Endodermal cell (in vitro differentiated cells): ENCODE measurements at regions not wholly inside any gene's neighbourhood (a gene's known extent, or its start where the extent isn't known, plus 50 kb on each side); places are given as distances from the start of the nearest gene placed in this dataset.

Source experiments
- DNase-seq: peaks from one replicate; pipeline ENCODE4 v3.0.0-alpha.2; 2017
- H3K27ac ChIP-seq: 2 replicates; pipeline ENCODE4 v1.5.1; 2013; ENCODE audit warnings: mild to moderate bottlenecking, low read depth, low read length, moderate library complexity
- H3K27me3 ChIP-seq: 2 replicates; pipeline ENCODE4 v1.6.1; 2013; ENCODE audit warnings: mild to moderate bottlenecking, low read length, moderate library complexity; ENCODE audit not compliant: insufficient read depth, control insufficient read depth, poor library complexity, severe bottlenecking
- H3K36me3 ChIP-seq: 2 replicates; pipeline ENCODE4 v1.7.0; 2013; ENCODE audit warnings: mild to moderate bottlenecking, low read length, moderate library complexity; ENCODE audit not compliant: control insufficient read depth, insufficient read depth
- H3K4me1 ChIP-seq: one replicate; pipeline ENCODE4 v1.7.0; 2013; ENCODE audit warnings: low read length; ENCODE audit not compliant: control insufficient read depth, insufficient read depth
- H3K4me3 ChIP-seq: 2 replicates; pipeline ENCODE4 v1.5.1; 2013; ENCODE audit warnings: mild to moderate bottlenecking, low read length, moderate library complexity
- H3K9ac ChIP-seq: 2 replicates; pipeline ENCODE4 v1.6.1; 2013; ENCODE audit warnings: mild to moderate bottlenecking, low read length, moderate library complexity; ENCODE audit not compliant: poor library complexity, severe bottlenecking; ENCODE audit errors: extremely low read depth
- H3K9me3 ChIP-seq: 2 replicates; pipeline ENCODE4 v1.6.1; 2013; ENCODE audit warnings: mild to moderate bottlenecking, low read length, moderate library complexity; ENCODE audit not compliant: control insufficient read depth
- H3K27ac Mint-ChIP-seq: 2 replicates; pipeline ENCODE4 v1.8.0; 2020; ENCODE audit warnings: mixed read lengths
- H3K27me3 Mint-ChIP-seq: 2 replicates; pipeline ENCODE4 v1.8.0; 2021; ENCODE audit warnings: mild to moderate bottlenecking, mixed read lengths; ENCODE audit not compliant: insufficient read depth
- H3K36me3 Mint-ChIP-seq: 2 replicates; pipeline ENCODE4 v1.8.0; 2020; ENCODE audit warnings: low read depth, mixed read lengths
- H3K4me1 Mint-ChIP-seq: 2 replicates; pipeline ENCODE4 v1.8.0; 2020; ENCODE audit warnings: mixed read lengths
- H3K4me3 Mint-ChIP-seq: 2 replicates; pipeline ENCODE4 v1.8.0; 2020; ENCODE audit warnings: mild to moderate bottlenecking, moderate library complexity, mixed read lengths
- H3K9me3 Mint-ChIP-seq: 2 replicates; pipeline ENCODE4 v1.8.0; 2020; ENCODE audit warnings: mild to moderate bottlenecking, mixed read lengths
- WGBS, 2 experiments: methylation state at CpG; one replicate each; pipeline versions ENCODE4 v1.1.5 to v1.1.7; 2013; ENCODE audit warnings: missing lambda C conversion rate in 2 of 2, mixed read lengths in 1 of 2; ENCODE audit not compliant: insufficient coverage in 1 of 2, insufficient read length in 1 of 2; 5-methylcytosine and 5-hydroxymethylcytosine counted together
- TF ChIP-seq, protein P1 (sequence below): fragments of 200-600 bp; sonication (generic); conservative IDR thresholded peaks from 2 replicates; pipeline ENCODE4 v1.5.0; 2021; ENCODE audit warnings: antibody characterized with exemption, mild to moderate bottlenecking

DNA sequence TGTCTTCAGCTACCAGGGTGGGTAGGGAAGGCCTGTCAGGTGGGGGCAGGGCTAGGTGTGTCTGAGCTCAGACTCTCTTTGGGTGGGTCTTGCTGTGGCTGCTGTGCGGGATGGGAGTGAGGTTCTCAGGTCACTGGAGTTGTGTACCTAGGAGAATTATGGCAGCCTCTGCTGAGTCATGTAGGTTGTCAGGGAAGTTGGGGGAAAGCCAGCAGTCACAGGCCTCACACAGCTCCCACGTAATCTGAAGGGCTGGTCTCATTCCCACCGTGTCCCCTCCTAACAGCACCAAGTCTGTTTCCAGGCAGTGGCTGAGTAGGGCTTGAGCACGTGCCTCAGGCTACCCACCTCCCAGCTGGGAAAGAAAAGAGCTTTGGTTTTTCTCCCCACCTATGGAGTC is 67.0 kb downstream of the CHCHD4 start:
- Histone ChIP-seq H3K36me3 (no peaks in the 10 kb centered on the region), H3K4me1 (no peaks in the 10 kb centered on the region), H3K4me3 (no peak overlapping the region), H3K9ac (no peak overlapping the region), H3K9me3 (peaks cover 11% of the 10 kb centered on the region), H3K27ac (no peak overlapping the region), H3K27me3 (no peaks in the 10 kb centered on the region)
- DNase-seq = no peak
- peaks cover 5% of the 10 kb centered on the region for H3K27me3 Mint-ChIP-seq
- no peak overlapping the region for H3K4me3 Mint-ChIP-seq
- peaks cover 3% of the 10 kb centered on the region for H3K36me3 Mint-ChIP-seq
- H3K27ac Mint-ChIP-seq = no peak overlapping the region
- TF ChIP-seq, protein P1, sequence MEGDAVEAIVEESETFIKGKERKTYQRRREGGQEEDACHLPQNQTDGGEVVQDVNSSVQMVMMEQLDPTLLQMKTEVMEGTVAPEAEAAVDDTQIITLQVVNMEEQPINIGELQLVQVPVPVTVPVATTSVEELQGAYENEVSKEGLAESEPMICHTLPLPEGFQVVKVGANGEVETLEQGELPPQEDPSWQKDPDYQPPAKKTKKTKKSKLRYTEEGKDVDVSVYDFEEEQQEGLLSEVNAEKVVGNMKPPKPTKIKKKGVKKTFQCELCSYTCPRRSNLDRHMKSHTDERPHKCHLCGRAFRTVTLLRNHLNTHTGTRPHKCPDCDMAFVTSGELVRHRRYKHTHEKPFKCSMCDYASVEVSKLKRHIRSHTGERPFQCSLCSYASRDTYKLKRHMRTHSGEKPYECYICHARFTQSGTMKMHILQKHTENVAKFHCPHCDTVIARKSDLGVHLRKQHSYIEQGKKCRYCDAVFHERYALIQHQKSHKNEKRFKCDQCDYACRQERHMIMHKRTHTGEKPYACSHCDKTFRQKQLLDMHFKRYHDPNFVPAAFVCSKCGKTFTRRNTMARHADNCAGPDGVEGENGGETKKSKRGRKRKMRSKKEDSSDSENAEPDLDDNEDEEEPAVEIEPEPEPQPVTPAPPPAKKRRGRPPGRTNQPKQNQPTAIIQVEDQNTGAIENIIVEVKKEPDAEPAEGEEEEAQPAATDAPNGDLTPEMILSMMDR = no peak
- peaks cover 34% of the 10 kb centered on the region for H3K9me3 Mint-ChIP-seq
- 88 to 94% methylated on average over 3 to 4 of the region's 4 CpGs for WGBS, 2 experiments
- H3K4me1 Mint-ChIP-seq = no peaks in the 10 kb centered on the region

DNA sequence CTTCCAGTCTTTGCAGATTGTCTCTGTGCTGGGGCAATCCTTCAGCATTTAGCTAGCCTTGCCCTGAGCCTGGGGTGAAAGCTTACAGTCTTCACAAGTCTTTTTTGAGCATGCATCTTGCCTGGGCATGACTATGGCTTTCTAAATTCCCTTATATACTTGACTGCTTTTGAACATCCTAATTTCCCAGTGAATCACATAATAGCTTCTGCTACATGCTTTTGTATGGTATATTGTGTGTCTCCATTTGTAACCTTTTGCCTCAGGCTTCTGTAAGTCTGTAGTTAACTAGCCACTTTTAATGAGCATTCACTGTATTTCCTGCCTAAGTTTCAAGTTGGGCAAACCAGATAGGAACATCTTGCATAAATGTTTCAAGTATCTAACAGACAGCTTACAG is 76.8 kb downstream of the CHCHD4 start:
- peaks cover 9% of the 10 kb centered on the region for H3K27me3 Mint-ChIP-seq
- Histone ChIP-seq H3K4me3 (no peak overlapping the region), H3K36me3 (no peaks in the 10 kb centered on the region), H3K9ac (no peak overlapping the region), H3K27me3 (no peaks in the 10 kb centered on the region), H3K27ac (no peak overlapping the region), H3K9me3 (peaks cover 16% of the 10 kb centered on the region), H3K4me1 (peaks cover 7% of the 10 kb centered on the region)
- H3K9me3 Mint-ChIP-seq = peaks cover 6% of the 10 kb centered on the region
- DNase-seq = no peak
- TF ChIP-seq, protein P1 = no peak
- H3K36me3 Mint-ChIP-seq = peaks cover 7% of the 10 kb centered on the region
- H3K27ac Mint-ChIP-seq = no peak overlapping the region
- peaks cover 7% of the 10 kb centered on the region for H3K4me1 Mint-ChIP-seq
- no peak overlapping the region for H3K4me3 Mint-ChIP-seq

DNA sequence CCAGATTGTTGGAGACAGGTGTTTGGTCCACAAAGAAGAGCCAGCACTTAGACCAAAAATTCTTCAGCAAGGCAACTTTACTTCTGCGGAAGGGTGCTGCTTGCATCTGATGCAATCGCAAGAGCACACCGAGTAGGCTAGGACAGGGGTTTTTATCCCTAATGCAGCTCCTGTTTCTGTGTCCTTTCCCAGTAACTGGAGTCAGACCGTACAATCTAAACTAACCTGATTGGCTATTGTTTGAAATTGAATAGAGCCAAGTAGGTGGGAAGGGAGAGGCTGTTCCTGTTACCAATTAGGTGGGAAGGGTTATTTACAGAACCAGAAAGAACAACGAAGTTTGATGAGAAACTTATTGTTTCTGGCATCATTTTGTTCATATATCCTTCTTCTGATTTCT is 77.6 kb downstream of the CHCHD4 start:
- H3K4me1 Mint-ChIP-seq = peaks cover 7% of the 10 kb centered on the region
- no peak overlapping the region for H3K9ac ChIP-seq
- H3K27ac ChIP-seq = no peak overlapping the region
- H3K4me3 Mint-ChIP-seq = peak overlapping the region; percentile 11
- peaks cover 12% of the 10 kb centered on the region for H3K27me3 Mint-ChIP-seq
- no peaks in the 10 kb centered on the region for H3K36me3 ChIP-seq
- peaks cover 6% of the 10 kb centered on the region for H3K9me3 Mint-ChIP-seq
- peak overlapping the region; percentile 43 for H3K4me3 ChIP-seq
- H3K27me3 ChIP-seq = no peaks in the 10 kb centered on the region
- peaks cover 7% of the 10 kb centered on the region for H3K4me1 ChIP-seq
- no peak overlapping the region for H3K27ac Mint-ChIP-seq
- 81 to 90% methylated on average over 2 to 5 of the region's 5 CpGs for WGBS, 2 experiments
- no peak for DNase-seq
- H3K9me3 ChIP-seq = peaks cover 16% of the 10 kb centered on the region
- peaks cover 13% of the 10 kb centered on the region for H3K36me3 Mint-ChIP-seq
- TF ChIP-seq, protein P1 = no peak
